GM19351 (cell line): ENCODE measurements at regions not wholly inside any gene's neighbourhood (a gene's known extent, or its start where the extent isn't known, plus 50 kb on each side); places are given as distances from the start of the nearest gene placed in this dataset.

Experiments used
- ATAC-seq: cut with Tn5 transposase; IDR thresholded peaks from one replicate; pipeline ENCODE4 v1.9.1; 2021; ENCODE audit warnings: mild to moderate bottlenecking, moderate library complexity; ENCODE audit not compliant: unreplicated experiment

- ATAC-seq, result no peak
Measured at GRCh38 chr4:185892165-185892564, 80.2 kb upstream of the SORBS2 start.

GRCh38 chr4:185893500-185893899 is 81.5 kb upstream of the SORBS2 start:
- ATAC-seq, result no peak

GRCh38 chr4:185894481-185894880 is 82.5 kb upstream of the SORBS2 start:
- no peak for ATAC-seq

GRCh38 chr4:185895351-185895750 is 83.4 kb upstream of the SORBS2 start:
- ATAC-seq, result no peak

- ATAC-seq, result no peak
Measured at GRCh38 chr4:185895866-185896265, 83.9 kb upstream of the SORBS2 start.

GRCh38 chr4:185896817-185897488 is 85.0 kb upstream of the SORBS2 start:
- no peak for ATAC-seq

- ATAC-seq, result peak; percentile 46
Measured at GRCh38 chr4:185898413-185898812, 86.4 kb upstream of the SORBS2 start.

- ATAC-seq, result no peak
Measured at GRCh38 chr4:185899833-185900232, 87.8 kb upstream of the SORBS2 start.

- ATAC-seq, result no peak
Measured at GRCh38 chr4:185902654-185903053, 90.7 kb upstream of the SORBS2 start.

GRCh38 chr4:185903205-185903604 is 91.2 kb upstream of the SORBS2 start:
- ATAC-seq, result no peak

- ATAC-seq, result no peak
Measured at GRCh38 chr4:185904381-185904780, 92.4 kb upstream of the SORBS2 start.

- no peak for ATAC-seq
Measured at GRCh38 chr4:185909972-185910371, 98.0 kb upstream of the SORBS2 start.

- no peak for ATAC-seq
Measured at GRCh38 chr4:185911556-185912064, 99.6 kb upstream of the SORBS2 start.

- no peak for ATAC-seq
Measured at GRCh38 chr4:185912779-185913178, 100.8 kb upstream of the SORBS2 start.

- ATAC-seq, result no peak
Measured at GRCh38 chr4:185914583-185915199, 102.7 kb upstream of the SORBS2 start.

GRCh38 chr4:185915271-185915670 is 103.3 kb upstream of the SORBS2 start:
- no peak for ATAC-seq

- no peak for ATAC-seq
Measured at GRCh38 chr4:185915817-185916216, 103.8 kb upstream of the SORBS2 start.

- no peak for ATAC-seq
Measured at GRCh38 chr4:185916231-185916630, 104.2 kb upstream of the SORBS2 start.

- ATAC-seq, result no peak
Measured at GRCh38 chr4:185916683-185917082, 104.7 kb upstream of the SORBS2 start.

- ATAC-seq, result no peak
Measured at GRCh38 chr4:185919107-185919506, 107.1 kb upstream of the SORBS2 start.

GRCh38 chr4:185920171-185920570 is 108.2 kb upstream of the SORBS2 start:
- no peak for ATAC-seq

- no peak for ATAC-seq
Measured at GRCh38 chr4:185920691-185921260, 108.8 kb upstream of the SORBS2 start.
